RPMI7951 (cell line): ENCODE measurements at regions not wholly inside any gene's neighbourhood (a gene's known extent, or its start where the extent isn't known, plus 50 kb on each side); places are given as distances from the start of the nearest gene placed in this dataset.

Experiments used
- DNase-seq: peaks from one replicate; pipeline ENCODE4 v3.0.0-alpha.2; 2012; ENCODE audit warnings: low read depth

- no peak for DNase-seq
These were observed 813.1 kb upstream of the CCDC179 start for GRCh38 chr11:23673366-23673765.

DNA sequence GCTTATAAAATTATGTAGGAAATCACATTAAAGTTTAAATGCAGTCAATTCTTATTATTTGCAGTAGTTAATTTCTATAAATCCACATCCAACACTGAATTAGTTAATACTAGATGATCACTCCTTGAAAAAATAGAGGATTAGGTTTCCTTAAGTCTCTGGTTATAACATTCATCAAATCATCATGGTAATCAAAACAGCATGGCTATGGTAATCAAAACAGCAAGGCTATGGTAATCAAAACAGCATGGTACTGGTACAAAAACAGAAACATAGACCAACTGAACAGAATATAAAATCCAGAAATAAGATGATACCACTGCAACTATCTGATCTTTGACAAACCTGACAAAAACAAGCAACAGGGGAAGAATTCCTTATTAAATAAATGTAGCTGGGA lies 814.6 kb upstream of the CCDC179 start:
- no peak for DNase-seq

DNA sequence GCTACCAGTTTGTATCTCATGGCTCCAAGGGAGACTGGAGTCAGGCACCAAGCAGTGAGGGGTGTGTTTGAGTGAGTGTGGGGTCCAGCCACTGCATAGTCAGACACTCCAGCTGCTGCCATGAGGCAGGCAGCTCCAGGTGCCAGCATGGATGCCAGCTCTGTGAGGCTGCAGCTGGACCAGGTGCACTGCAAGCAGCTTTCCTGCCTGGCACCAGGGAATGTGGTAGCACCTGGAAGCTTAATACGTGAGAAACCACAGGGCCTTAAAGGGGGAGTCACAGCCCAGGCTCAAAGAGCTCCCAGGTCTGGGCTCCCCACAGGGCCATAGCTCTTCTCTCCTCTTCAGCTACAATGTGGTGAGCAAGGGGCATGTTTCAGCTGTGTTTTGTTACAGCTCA lies 817.8 kb upstream of the LUZP2 start:
- DNase-seq, result no peak

GRCh38 chr11:23679981-23680380 lies 816.9 kb upstream of the LUZP2 start:
- DNase-seq, result no peak

GRCh38 chr11:23680488-23681230 lies 816.2 kb upstream of the LUZP2 start:
- no peak for DNase-seq

GRCh38 chr11:23684701-23685100 lies 812.2 kb upstream of the LUZP2 start:
- no peak for DNase-seq

- no peak for DNase-seq
These were observed 808.9 kb upstream of the LUZP2 start for GRCh38 chr11:23687991-23688390.

GRCh38 chr11:23688411-23688810 lies 808.4 kb upstream of the LUZP2 start:
- DNase-seq, result no peak

- peak; percentile 45 for DNase-seq
These were observed 808.0 kb upstream of the LUZP2 start for GRCh38 chr11:23688835-23689234.

DNA sequence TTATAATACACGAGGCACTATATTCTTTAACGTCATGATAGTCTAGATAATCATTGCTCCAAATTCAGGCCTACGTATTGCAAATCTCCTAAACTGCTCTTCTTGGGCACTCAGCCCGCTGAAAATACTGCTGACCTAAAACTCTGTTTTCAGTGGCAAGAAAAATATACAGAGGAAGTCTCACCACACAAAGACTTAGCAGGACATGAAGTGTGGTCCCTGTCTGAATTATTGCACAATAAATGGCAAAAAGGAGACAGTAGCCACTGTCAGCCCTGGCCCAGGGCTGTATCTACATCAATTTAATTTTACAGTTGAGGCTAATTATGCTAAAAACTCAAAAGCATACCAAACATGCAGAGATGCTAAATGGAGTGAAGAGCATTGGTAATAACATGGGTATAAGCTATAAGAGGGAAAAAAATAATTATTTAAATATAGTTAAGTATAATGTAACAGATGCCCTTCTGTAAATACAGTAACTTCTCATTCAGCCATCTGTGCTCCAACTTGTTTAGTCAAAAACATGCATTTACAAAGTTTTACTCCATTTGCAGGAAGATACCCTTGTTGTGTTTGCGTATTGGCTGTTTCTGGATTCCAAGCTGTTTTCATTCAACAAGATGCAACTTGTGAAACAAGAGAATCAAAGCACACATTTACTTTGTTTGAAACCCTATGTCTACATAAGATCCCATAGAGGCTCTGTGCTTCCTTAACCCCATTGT lies 800.0 kb upstream of the LUZP2 start:
- DNase-seq, result no peak

GRCh38 chr11:23704183-23704582 lies 792.7 kb upstream of the LUZP2 start:
- DNase-seq, result no peak

- DNase-seq, result no peak
These were observed 784.9 kb upstream of the LUZP2 start for GRCh38 chr11:23711981-23712380.

DNA sequence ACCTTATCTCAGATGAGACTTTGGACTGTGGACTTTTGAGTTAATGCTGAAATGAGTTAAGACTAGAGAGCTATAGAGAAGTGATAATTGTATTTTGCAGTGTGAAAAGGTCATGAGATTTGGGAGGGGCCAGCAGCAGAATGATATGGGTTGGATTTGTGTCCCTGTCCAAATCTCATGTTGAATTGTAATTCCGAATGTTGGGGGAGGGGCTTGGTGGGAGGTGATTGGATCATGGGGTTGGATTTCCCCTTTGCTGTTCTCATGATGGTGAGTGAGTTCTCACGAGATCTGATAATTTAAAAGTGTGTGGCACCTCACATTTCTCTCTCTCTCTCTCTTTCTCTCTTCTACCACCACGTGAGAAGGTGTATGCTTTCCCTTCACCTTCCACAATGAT lies 777.8 kb upstream of the LUZP2 start:
- no peak for DNase-seq

DNA sequence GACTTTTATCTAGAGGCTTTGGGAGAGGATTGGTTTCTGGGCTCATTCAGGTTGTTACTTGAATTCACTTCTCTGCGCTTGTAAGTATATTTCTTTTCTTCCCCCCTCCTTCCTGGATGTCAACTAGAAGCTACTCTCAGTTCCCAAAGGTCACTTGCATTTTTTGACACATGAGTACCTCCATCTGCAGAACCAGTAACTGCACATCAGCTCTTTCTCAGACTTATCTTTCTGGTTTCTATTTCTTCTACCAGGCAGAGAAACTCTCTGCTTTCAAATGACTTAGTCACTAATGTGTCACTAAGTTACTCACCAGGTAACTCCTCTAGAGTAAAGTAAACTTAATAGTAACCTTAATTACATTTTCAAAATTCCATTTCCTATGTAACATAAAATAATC lies 773.0 kb upstream of the LUZP2 start:
- no peak for DNase-seq

DNA sequence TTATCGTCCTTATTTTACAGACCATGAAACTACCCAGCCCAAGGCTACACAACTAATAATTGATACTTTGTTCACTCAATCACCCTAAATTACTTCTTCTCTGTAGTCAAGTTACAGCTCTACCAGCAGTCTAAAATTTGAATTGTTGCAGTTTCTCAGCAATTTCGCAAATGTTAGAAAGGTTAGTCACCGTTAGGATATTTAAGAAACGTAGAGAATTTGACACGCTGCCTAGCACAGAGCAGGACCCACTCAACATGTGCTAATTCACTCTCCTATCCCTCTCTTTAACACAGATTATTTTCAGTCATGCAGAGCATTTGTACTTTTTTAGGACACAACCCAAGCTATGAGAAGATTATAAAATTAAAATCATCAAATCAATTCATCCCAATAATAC lies 771.1 kb upstream of the LUZP2 start:
- peak; percentile 38 for DNase-seq

- no peak for DNase-seq
These were observed 769.5 kb upstream of the LUZP2 start for GRCh38 chr11:23727387-23727786.

DNA sequence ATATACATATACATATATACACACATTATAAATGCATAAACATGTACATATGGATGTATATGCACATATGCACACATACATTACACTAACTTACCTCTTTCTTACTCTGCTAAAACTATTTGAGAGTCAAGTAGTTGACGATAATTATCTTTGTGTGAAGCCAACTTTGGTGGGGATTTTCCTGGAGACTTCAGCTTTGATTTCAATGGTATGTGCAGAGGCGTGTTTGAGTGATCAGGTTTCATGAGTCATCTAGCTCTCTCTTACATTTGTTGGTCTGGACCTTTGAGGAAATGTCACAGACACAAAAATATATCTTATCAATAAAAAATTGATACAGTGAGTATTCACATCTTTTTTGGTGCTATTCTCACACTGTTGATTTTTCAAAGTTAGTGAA lies 769.1 kb upstream of the LUZP2 start:
- DNase-seq, result peak; percentile 43

- no peak for DNase-seq
These were observed 767.8 kb upstream of the LUZP2 start for GRCh38 chr11:23729088-23729487.

GRCh38 chr11:23730307-23730998 lies 766.4 kb upstream of the LUZP2 start:
- peak; percentile 24 for DNase-seq

DNA sequence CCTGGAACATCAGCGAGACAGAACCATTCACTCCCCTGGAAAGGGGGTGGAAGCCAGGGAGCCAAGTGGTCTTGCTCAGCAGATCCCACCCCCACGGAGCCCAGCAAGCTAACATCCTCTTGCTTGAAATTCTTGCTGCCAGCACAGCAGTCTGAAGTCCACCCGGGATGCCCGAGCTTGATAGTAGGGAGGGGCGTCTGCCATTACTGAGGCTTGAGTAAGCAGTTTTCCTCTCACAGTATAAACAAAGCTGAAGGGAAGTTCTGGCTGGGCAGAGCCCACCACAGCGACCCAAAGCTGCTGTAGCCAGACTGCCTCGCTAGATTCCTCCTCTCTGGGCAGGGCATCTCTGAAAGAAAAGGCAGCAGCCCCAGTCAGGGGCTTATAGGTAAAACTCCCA lies 764.8 kb upstream of the LUZP2 start:
- DNase-seq, result no peak

- DNase-seq, result no peak
These were observed 750.0 kb upstream of the LUZP2 start for GRCh38 chr11:23746896-23747295.

DNA sequence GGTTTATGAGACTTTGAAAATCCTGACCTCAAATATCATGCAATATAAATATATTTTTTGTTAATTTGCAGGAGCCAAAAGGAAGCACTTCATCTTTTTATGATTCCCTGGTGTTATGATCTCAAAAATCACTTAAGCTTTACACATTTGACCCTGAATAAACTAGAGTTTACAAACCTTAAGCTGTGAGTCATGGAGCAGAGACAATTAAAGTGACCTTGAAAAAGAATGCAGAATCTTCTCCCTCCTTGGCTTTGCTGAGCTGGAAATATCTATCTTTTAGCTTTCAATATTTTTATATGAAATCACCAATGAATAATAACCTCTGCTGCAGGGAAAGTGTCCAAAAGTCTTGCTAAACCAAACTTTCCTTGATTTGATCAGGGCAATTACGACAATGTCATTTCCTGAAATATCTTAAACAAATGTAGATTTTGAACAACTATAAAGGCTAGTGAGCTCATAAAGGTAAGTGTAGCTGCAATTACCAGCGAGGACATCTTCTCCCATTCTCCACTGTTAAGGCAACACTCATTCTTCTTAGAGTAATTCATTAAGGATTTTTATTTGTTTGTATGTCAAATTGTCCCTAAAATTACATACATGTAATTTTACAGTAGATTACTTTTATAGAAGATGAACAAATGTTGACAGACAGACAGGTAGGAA lies 747.0 kb upstream of the LUZP2 start:
- no peak for DNase-seq
